GM12878 (cell line): ENCODE measurements at regions not wholly inside any gene's neighbourhood (a gene's known extent, or its start where the extent isn't known, plus 50 kb on each side); places are given as distances from the start of the nearest gene placed in this dataset.

Experiments used
- ATAC-seq: fragments of 200-7000 bp; cut with Tn5 transposase; 3 replicates; pipeline ENCODE4 v1.9.1; 2020; ENCODE audit warnings: mild to moderate bottlenecking, moderate library complexity
- BruUV-seq: library from RNA; stranded (reverse); fragments of 400-500 nt; replicated peaks from 2 replicates; lab custom pipeline; 2021; lab: Mats Ljungman, UMichigan
- CTCF ChIA-PET: fragments of 300-600 bp; sonication (Branson Sonifier 250); formaldehyde crosslinking; extraction: SDS; loops from one replicate; lab custom pipeline; 2021; ENCODE audit warnings: inconsistent platforms; lab: Yijun Ruan, JAX
- POLR2A ChIA-PET: fragments of 350-600 bp; formaldehyde crosslinking; extraction: SDS; loops from one replicate; lab custom pipeline; 2021; ENCODE audit warnings: inconsistent platforms; lab: Charles Lee
- RAD21 ChIA-PET: fragments of 300-600 bp; sonication (Branson Sonifier 250); formaldehyde crosslinking; loops from one replicate; lab custom pipeline; 2023; ENCODE audit warnings: antibody characterized with exemption; ENCODE audit not compliant: unreplicated experiment; lab: Charles Lee
- SMC1A ChIA-PET: fragments of 300-600 bp; sonication (Branson Sonifier 250); formaldehyde crosslinking; loops from one replicate; lab custom pipeline; 2023; ENCODE audit not compliant: unreplicated experiment, uncharacterized antibody; lab: Charles Lee
- DNase-seq: peaks from one replicate; pipeline ENCODE4 v3.0.0-alpha.2; 2011; ENCODE audit warnings: low read depth, low spot score
- FAIRE-seq: peaks from 3 replicates; lab custom pipeline; 2011; peaks lifted over from hg19 to GRCh38; lab: Jason Lieb, UNC
- H2AFZ ChIP-seq: 2 replicates; pipeline ENCODE4 v1.6.0; 2011; ENCODE audit warnings: low read depth, low read length, control low read depth; ENCODE audit not compliant: control insufficient read depth
- H3K27ac ChIP-seq: 2 replicates; pipeline ENCODE4 v1.5.1; 2011; ENCODE audit warnings: control low read depth; ENCODE audit not compliant: control insufficient read depth, insufficient read depth
- H3K27me3 ChIP-seq, 2 experiments: replicated peaks in 1 of 2; 2 replicates each; pipeline versions ENCODE4 v1.6.0 to v1.6.1; 2011; ENCODE audit warnings: low read length in 1 of 2; ENCODE audit not compliant: control insufficient read depth in 2 of 2, insufficient read depth in 2 of 2
- H3K36me3 ChIP-seq, 2 experiments: 2 replicates each; pipeline ENCODE4 v1.5.1; 2011; ENCODE audit warnings: low read length in 1 of 2; ENCODE audit not compliant: control insufficient read depth in 2 of 2, insufficient read depth in 2 of 2
- H3K4me1 ChIP-seq: 2 replicates; pipeline ENCODE4 v1.6.1; 2011; ENCODE audit warnings: mild to moderate bottlenecking, low read length, moderate library complexity, mixed read lengths; ENCODE audit not compliant: control insufficient read depth, insufficient read depth
- H3K4me2 ChIP-seq: 2 replicates; pipeline ENCODE4 v1.6.0; 2011; ENCODE audit warnings: control low read depth; ENCODE audit not compliant: control insufficient read depth, insufficient read depth
- H3K4me3 ChIP-seq: fragments of 200-600 bp; sonication (generic); 2 replicates; pipeline ENCODE4 v1.5.1; 2016
- H3K79me2 ChIP-seq: 2 replicates; pipeline ENCODE4 v1.6.0; 2011; ENCODE audit warnings: low read length; ENCODE audit not compliant: control insufficient read depth, insufficient read depth
- H3K9ac ChIP-seq: 2 replicates; pipeline ENCODE4 v1.8.0; 2011; ENCODE audit warnings: low read length, control low read depth, mixed read lengths; ENCODE audit not compliant: control insufficient read depth, insufficient read depth
- H3K9me3 ChIP-seq: replicated peaks from 3 replicates; pipeline ENCODE4 v1.5.1; 2011; ENCODE audit warnings: mild to moderate bottlenecking, low read length; ENCODE audit not compliant: control insufficient read depth, insufficient read depth
- H4K20me1 ChIP-seq: 2 replicates; pipeline ENCODE4 v1.6.0; 2011; ENCODE audit not compliant: control insufficient read depth, insufficient read depth
- CBFB ChIP-seq: IDR thresholded peaks from 2 replicates; pipeline ENCODE4 v1.6.1; 2016; ENCODE audit warnings: antibody characterized with exemption, low read depth
- FOS ChIP-seq: IDR thresholded peaks from 3 replicates; pipeline ENCODE4 v1.6.1; 2011; ENCODE audit warnings: borderline replicate concordance; ENCODE audit not compliant: insufficient read length; ENCODE audit errors: extremely low read depth
- GATAD2B ChIP-seq: fragments of 450-650 bp; conservative IDR thresholded peaks from 2 replicates; pipeline ENCODE4 v1.6.1; 2017; ENCODE audit warnings: low read depth, mild to moderate bottlenecking, moderate library complexity
- HDAC6 ChIP-seq: fragments of 200-600 bp; sonication (generic); IDR thresholded peaks from one replicate; pipeline ENCODE4 v1.8.0; 2017; ENCODE audit warnings: antibody characterized with exemption; ENCODE audit not compliant: unreplicated experiment
- MTA2 ChIP-seq: fragments of 450-650 bp; IDR thresholded peaks from 2 replicates; pipeline ENCODE4 v1.6.1; 2016; ENCODE audit warnings: low read depth, mild to moderate bottlenecking, moderate library complexity
- POLR2AphosphoS5 ChIP-seq: IDR thresholded peaks from 2 replicates; pipeline ENCODE4 v1.6.1; 2011; ENCODE audit warnings: mild to moderate bottlenecking, low read length, inconsistent platforms
- RUNX3 ChIP-seq: IDR thresholded peaks from 2 replicates; pipeline ENCODE4 v1.6.1; 2012; ENCODE audit warnings: low read length, inconsistent platforms
- SRF ChIP-seq, 2 experiments: IDR thresholded peaks; 2 replicates each; pipeline ENCODE4 v1.6.1; 2011; ENCODE audit warnings: low read depth in 2 of 2, low read length in 2 of 2, mild to moderate bottlenecking in 1 of 2, moderate library complexity in 1 of 2
- STAT3 ChIP-seq: IDR thresholded peaks from 2 replicates; pipeline ENCODE4 v1.6.1; 2011; ENCODE audit warnings: low read depth, low read length, improper control_type of control experiment
- TAF1 ChIP-seq: IDR thresholded peaks from 2 replicates; pipeline ENCODE4 v1.6.1; 2011; ENCODE audit warnings: mild to moderate bottlenecking, low read depth, low read length, borderline replicate concordance
- USF2 ChIP-seq: IDR thresholded peaks from 2 replicates; pipeline ENCODE4 v1.6.1; 2011; ENCODE audit warnings: low read depth, low read length, improper control_type of control experiment, borderline replicate concordance
- WRNIP1 ChIP-seq: IDR thresholded peaks from 2 replicates; pipeline ENCODE4 v1.6.1; 2011; ENCODE audit warnings: low read depth, low read length, improper control_type of control experiment, borderline replicate concordance
- ZNF384 ChIP-seq: IDR thresholded peaks from 2 replicates; pipeline ENCODE4 v1.6.1; 2012; ENCODE audit warnings: low read depth, mild to moderate bottlenecking, low read length, improper control_type of control experiment, borderline replicate concordance
- WGBS: methylation state at CpG from one replicate; pipeline ENCODE4 v1.1.6; 2016; ENCODE audit warnings: low lambda C conversion rate; ENCODE audit not compliant: insufficient replicate concordance, insufficient coverage; ENCODE audit errors: missing lambda C conversion rate; 5-methylcytosine and 5-hydroxymethylcytosine counted together
- in situ Hi-C: fragments of 300-500 bp; cut with MboI; formaldehyde crosslinking; loops from 9 replicates; pipeline ENCODE4 v1.14.3; 2018; ENCODE audit warnings: mixed read lengths
- intact Hi-C: fragments of 100-400 bp; cut with micrococcal nuclease; formaldehyde crosslinking; loops from one replicate; pipeline ENCODE4 v1.14.2; 2022; ENCODE audit not compliant: unreplicated experiment

- RAD21 ChIA-PET, result no interaction called here
- 21% methylated on average over 5 of the region's 7 CpGs for WGBS
- no peak for TF ChIP-seq TAF1
- no peak for TF ChIP-seq MTA2
- no peak for TF ChIP-seq USF2
- TF ChIP-seq SRF (IDR thresholded peaks at IDR 0.05; ENCODE audit: low read depth in 2 of 2, low read length in 2 of 2), result no peak
- no peak for TF ChIP-seq GATAD2B
- TF ChIP-seq WRNIP1, result no peak
- TF ChIP-seq CBFB, result no peak
- no peak for TF ChIP-seq STAT3
- TF ChIP-seq RUNX3, result no peak
- TF ChIP-seq ZNF384, result no peak
- no peak for TF ChIP-seq POLR2AphosphoS5
- no peak for TF ChIP-seq FOS
- TF ChIP-seq HDAC6, result no peak
- Histone ChIP-seq H2AFZ (no peak overlapping the region), H3K9ac (no peak overlapping the region), H3K4me2 (no peak overlapping the region), H3K4me3 (no peak overlapping the region), H3K27me3 (no peaks in the 10 kb centered on the region; a peak in 2 of 4 replicates), H3K4me1 (no peaks in the 10 kb centered on the region), H3K36me3 (no peaks in the 10 kb centered on the region), H3K79me2 (no peaks in the 10 kb centered on the region), H3K9me3 (no peaks in the 10 kb centered on the region; the same call in 2 of the 3 replicates), H3K27ac (no peak overlapping the region), H4K20me1 (no peaks in the 10 kb centered on the region)
- SMC1A ChIA-PET, result no interaction called here
- POLR2A ChIA-PET, result no interaction called here
- FAIRE-seq, result no peak
- BruUV-seq, result no TSS peak
- ATAC-seq, result no peak
- in situ Hi-C loops, result no loop called here
- CTCF ChIA-PET, result interaction anchor here (0.7 to 0.8 kb wide), 2 partner anchors 124 to 268 kb away, joined by 3 read pairs; no protein-coding TSS in a partner anchor
- intact Hi-C loops, result no loop called here
- DNase-seq, result no peak
These were observed 86.9 kb upstream of the PRR23E start for GRCh38 chr3:127106053-127106452.
